GM19468 (cell line): ENCODE measurements at regions not wholly inside any gene's neighbourhood (a gene's known extent, or its start where the extent isn't known, plus 50 kb on each side); places are given as distances from the start of the nearest gene placed in this dataset.

Experiments used
- ATAC-seq: cut with Tn5 transposase; IDR thresholded peaks from one replicate; pipeline ENCODE4 v1.9.1; 2021; ENCODE audit warnings: mild to moderate bottlenecking, moderate library complexity, moderate number of reproducible peaks; ENCODE audit not compliant: unreplicated experiment; ENCODE audit errors: extremely low read depth

DNA sequence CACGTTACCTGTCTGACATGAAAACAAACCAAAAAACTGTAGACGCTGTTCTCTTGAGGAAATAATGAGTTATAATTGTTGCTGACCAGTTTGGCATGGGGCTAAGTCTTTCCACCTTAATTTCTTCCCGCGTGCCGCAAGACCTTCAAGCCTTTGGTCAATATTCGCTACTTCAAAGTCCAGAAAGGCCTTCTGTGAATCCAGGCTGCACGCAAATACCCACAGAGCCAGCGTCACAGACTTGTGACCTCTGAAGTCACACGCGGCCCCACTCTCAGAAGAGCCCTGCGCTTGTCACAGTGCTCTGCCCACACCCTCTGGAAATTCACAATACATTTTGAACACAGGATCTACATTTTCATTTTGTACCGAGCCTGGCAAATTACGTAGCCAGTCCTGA lies 275.2 kb downstream of the SHQ1 start:
- ATAC-seq = no peak

DNA sequence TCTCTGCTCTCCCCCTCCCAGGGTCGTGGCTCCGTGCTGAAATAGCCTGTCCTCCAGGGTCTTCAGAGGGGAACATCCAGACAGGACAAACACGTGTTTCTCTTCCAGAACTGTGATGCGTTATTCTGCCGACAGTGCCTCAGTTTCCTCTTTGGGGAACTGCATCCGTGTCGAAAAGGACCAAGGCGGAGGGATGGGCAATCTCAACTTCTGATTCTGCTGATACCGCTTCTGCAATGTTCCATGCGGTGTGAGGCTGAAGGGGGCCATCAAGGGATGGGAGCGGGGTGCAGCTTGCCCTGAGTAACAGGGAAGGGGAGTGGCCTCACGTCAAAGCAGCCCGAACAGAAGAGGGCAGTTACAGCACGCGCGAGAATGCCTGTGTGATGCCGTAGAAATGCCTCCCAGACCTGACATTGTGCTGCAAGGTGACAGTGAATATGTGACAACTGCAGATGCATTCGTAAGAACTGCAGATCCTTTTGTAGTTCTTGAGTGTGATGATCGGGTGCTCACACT lies 275.7 kb downstream of the SHQ1 start:
- ATAC-seq = no peak

DNA sequence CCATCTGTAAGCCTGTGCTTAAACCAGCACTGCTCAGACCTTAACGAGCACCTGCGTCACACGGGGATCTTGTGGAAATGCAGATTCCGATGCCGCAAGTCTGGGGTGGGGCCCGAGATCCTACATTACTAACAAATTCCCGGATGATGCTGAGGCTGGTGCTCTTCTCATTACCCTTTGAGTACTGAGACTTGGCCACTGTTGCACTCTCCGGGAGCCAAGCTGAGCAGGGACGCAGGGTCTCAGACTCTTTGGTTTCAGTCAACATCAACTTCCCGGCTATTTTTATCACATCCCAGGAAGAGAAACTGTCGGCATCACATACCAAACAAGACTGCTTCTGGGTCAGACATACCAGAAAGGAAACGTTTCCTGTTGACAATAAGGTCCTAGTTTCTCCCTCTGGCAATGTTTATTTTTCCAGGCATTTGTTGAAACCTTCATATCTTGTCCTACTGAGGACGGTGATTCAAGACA lies 276.6 kb downstream of the SHQ1 start:
- no peak for ATAC-seq

DNA sequence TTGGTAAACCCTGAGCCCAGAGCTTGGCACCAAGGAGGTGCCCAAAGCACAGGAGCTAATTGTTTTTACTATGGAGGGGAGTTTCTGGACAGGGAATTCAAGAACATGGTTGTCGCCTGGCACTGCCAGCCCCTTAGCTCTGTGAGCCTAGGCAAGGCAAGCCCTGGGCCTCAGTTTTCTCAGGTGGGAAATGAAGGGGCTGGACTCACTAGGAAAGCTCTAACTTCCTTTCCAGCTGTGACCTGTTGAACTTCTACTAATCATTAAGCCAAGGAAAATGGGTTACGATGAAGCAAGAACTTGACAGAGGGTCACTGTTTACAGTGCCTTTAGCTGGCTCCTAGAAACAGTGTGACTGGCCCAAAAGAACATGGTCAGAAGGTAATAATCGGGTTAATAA lies 277.2 kb downstream of the SHQ1 start:
- no peak for ATAC-seq

DNA sequence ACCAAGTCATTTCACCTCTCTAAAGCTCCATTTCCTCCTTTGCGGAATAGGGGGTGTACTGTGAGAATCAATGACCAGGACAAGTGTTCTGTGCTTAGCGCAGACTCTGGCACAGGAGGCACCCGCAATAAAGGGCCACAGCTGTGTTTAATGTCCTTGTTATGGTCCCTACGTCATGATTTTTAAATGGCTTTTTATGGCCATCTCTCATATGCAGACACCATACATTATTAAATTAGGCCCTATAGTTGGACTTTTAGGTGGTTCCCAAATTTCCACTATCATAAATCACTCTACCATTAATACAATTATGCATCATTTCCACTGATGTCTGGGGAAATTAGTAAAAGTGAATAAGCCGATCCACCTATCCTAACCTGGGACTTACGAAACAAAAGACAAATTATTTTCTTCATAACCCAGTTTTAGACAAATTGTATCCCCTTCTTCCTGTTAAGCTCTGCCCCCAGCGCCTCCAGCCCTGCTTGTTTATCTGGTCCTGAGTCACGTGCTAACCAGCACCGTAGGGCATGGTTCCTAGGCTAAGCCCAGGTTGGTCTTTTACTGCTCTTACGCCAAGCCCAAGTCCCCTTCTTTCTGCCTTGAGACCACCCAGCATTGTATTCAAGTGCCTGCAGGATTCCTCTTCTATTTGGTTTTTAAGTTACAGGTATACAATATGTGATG lies 278.3 kb downstream of the SHQ1 start:
- ATAC-seq = no peak

DNA sequence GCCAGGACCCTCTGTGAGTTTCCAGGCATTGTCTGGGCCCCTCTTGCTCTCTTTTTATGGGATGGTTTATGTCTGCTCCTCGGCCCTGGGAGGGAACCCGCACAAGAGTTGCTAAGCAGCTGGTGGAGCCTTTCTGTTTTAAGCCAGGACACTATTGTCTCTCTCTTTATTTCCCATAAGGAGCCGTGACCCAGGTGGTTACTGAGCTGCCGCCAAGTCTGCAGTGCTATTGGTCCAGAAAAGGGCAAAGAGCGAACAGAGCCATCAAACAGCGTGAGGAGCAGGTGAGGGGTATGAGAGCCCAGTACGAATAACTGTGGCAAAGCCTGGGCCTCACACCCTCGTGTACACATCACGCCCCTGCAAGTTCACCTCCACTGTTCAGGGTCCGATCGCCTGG lies 280.2 kb downstream of the SHQ1 start:
- ATAC-seq = no peak

DNA sequence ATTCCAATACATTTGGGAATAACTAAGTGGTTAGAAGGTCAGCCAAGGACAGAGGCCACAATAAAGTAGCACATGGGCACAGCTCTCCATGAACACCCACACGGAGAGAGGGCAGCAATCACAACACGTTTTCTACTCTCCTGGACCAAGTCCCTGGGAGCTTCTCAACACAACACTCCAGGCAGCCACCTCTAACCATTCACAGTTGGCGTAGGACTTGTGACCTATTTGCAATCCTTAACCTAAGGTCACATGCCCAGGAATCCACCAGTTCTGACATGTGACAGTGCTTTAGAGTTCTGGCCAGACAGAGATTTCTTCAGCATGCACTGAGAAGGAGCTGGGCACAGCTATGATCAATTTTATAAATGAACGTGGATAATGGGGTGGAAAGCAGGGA lies 280.8 kb downstream of the SHQ1 start:
- ATAC-seq = no peak

DNA sequence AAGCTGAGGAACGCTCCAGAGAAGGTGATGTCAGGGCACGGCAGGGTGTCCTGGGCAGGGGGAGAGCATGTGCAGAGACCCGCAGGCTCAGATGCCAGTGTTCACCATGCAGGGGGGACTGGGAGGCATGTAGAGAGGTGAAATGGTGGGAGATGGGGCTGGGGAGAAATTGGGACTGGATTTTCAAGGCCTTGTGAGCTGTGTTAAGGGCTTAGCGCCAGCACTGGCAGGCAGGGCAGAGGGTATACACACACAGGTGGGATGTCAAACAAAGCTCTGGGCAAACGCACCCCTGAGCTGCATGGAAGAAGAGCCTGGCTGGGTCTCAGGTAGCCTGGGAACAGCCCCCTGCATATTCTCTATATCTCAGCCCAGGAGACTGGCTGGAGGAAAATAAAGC lies 282.7 kb downstream of the SHQ1 start:
- no peak for ATAC-seq

DNA sequence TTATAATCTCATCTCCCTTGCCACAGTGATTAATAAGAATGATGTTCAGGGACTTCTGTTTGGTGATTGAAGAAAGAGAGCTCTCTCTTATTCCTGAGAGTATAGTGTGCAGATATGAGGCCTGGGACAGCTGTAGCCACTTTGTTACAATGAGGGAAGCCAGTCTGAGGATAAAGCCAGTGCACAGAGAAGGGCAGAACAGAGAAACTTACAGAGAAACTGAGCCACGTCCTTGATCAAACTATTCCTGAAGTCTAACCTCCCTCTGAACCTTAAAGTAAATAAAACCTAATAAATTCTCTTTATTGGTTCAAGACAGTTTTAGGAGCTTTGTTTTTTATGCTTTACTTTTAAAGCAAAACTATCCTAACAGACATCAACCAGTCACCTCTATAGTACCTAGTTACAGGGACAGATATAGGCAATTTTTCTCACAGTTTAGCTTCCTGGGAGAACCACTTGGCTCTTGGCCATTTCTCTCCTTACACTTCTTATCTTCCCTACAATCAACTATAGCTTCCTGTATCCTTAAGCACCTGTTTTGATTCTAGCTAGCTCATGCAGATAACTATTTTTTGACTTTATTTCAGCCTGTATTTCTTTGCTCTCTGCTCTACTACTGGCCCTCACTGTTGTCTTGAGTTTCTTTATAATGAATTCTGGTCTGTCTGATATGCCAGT lies 284.4 kb downstream of the SHQ1 start:
- no peak for ATAC-seq

DNA sequence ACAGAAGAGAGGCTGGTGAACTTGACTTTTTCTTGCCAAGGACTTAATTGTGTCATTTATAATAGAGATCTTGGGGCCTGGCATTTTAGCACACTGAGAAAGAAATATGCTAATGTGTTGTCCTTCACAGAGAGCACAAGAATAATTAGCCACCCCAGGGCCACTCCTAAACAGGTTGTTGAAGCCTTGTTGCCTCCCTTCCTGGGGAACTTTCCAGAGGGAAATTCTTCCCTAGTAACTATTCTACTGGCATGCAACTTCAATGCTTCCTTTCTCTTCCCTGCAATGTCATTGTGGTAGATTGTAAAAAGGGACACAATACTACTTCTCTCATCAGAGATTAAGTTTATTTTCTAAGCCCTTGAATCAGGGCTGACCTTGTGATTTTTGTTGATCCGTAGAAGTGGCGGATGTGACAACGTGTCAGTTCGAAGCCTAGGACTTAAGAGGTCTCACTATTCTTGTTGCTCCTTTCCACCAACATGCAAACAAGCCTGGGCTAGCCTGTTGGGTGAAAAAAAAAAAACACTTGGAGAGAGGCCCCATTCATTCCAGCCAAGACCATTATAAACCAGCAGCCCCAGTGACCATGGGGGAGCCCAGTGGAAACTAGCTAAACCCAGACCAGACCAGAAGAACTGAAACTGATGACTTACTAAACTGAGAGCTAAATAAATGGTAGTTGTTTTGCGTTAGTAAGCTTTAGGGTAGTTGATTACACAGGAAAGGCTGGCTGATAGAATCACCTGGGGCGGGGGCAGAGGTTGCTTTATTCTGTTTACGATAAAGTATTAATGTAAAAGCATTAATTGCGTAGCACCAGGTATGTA lies 287.2 kb downstream of the SHQ1 start:
- ATAC-seq = no peak

DNA sequence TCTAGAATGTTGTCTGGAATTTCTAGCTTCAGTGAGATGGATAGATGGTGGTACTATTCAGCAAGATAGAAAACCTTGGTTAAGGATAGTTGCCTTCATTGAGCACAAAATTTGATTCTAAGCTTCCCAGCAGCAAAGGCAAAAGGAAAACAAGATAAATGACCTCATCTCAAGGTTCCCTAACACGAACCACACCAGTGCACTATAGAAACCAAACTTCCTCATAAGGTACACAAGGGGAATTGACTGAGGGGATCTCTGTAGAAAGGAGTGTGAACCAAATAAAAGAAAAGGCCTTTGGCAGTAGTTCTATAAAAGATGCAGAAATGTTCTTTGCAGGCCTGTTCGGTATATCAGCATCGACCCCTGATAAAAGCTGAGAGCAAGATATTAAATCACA lies 288.9 kb downstream of the SHQ1 start:
- no peak for ATAC-seq

DNA sequence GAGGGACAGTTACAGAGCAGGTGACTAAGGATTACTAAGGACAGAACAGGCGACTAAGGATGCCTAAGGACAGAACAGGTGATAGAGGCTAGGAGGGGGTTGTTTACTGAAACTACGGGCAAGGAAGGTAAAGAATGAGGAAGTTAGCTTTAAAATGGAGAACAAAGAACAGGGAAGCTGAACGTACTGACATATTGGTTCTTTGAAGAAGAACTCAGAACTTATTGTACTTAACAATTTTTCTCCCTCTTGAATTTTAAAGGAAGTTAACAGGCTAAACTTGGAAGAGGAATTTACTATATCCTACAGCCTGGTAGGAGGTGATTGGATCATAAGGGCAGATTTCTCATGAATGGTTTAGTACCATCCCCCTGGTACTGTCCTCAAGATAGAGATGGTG lies 290.2 kb downstream of the SHQ1 start:
- ATAC-seq = no peak

DNA sequence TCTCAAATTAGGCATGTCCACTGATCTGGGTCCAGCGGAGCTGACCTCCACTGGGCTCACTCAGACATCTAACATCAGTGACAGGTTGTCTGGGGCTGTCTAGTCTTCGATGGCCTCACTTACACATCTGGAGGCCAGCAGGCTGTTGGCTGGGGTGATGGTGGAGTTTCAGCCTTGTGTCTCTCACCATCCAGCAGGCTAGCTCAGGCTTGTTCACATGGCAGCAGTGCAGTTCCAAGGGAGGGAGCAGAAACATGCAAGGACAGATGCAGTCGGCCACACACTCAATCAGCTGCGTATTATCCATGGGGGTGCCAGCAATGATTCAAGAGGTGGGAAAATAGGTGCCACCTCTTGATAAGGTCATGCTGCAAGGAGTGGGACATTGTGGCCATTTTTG lies 292.5 kb downstream of the SHQ1 start:
- no peak for ATAC-seq

DNA sequence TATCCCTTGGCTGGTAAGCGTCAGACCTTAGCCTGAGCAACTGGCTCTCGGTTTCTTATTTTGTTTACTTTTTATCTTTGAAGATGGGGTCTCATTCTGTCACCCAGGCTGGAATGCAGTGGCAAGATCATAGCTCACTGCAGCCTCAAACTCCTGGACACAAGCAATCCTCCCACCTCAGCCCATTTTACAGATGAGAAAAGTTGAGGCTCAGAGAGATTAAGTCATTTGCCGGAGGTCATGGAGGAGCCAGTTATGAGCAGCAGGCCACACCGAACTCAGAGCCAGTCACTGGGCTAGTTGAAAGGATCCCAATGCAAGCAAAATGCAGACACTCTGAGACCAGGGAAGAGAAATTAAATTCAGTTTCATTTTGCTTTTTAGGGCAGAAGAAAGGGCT lies 293.6 kb downstream of the SHQ1 start:
- ATAC-seq = no peak

DNA sequence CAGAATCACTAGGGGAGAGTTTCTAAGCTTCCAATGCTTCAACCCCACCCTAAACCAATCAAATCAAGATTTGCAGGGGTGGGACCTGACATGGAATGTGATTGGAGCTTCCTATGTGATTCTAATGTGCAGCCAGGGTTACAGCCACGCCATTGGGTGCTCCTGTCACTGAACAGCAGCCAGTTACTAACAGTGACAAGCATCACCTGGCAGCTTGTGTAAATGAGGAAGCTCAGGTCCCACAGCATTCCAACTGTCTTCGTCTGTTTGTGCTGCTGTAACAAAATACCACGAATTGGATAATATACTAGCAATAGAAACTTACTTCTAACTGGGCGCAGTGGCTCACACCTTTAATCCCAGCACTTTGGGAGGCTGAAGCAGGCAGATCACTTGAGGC lies 294.9 kb downstream of the SHQ1 start:
- no peak for ATAC-seq

DNA sequence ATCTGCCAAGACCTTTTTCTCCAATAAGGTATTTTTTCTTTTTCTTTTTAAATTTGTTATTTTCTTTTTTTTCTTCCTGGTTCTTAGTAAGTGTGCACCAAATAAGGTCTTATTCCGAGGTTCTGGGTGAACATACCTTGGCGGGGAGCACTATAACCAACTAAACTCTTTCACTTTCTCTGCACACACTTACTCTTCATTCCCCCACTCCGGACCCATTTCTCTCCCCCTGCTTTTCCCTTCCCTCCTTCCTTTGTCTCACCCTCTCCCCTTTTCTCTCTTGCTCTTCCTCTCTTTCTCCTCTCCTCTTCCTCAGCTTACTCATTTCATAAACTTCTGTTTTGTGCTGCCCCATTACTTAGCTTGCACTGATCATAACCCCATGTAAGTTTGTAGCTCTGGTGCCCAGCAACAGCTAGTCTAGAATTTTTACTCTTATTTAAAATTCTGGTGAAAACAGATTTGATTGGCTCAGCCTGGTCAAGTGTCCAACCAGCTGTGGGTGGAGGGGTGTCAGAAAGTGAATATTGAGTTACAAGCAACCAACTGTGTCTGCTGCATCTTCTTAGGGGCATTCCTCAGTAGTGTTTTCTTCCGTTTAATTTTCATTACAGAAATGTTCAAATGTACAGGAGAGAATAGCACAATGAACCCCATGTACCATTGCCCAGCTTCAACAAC lies 297.5 kb downstream of the SHQ1 start:
- no peak for ATAC-seq

DNA sequence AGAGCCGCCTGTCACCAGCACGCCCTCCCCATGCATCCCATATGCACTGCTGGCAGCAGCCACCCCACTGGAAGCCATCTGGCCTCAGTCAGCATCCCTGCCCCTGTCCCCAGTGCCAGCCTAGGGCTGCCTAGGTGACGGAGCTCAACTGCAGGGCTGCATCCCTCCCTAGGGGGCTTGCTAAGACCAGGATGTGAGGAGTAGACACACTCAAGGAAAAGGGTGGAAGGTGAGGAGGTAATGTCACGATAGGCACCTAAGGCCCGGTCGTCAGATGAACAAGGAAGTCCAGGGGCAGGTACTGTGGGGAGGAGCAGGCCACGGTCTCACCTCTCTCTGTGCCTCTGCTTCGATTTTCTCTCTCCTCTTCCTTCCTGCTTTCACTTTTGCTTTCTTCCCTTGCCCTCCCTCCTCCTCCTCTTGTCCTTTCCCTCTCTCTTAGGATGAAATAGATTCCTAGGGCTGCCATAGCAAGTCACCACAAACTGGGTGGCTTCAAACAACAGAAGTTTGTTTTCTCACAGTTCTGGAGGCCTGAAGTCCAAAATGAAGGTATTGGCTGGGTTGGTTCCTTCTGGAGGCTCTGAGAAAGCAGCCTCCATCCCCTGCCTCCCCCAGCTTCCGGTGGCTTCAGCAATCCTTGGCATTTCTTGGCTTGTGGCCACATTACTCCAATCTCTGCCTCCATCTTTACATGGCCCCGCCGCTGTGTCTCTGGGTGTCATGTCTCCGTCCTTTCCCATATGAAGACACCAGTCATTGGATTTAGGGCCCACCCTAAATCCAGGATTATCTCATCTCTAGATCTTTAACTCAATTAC lies 298.3 kb downstream of the SHQ1 start:
- ATAC-seq = no peak

DNA sequence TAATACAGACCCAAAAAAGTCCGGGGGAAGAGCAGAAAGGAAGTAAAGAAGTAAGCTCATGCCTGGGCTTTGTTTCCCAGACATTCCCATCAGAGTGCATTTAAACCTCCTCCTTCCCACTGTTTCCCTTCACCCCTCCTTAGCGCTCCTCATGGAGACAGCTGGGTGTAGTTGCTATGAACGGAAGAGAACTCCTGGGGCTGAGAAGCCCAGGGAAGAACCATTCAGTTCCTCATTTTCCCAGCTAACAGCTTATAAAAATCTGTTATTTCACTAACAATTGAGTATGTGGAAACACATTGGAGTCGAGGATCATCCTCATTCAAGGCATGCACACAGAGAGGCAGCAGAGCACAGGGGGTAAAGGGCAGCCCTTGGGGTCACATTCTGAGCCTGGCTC lies 299.3 kb downstream of the SHQ1 start:
- ATAC-seq = no peak

DNA sequence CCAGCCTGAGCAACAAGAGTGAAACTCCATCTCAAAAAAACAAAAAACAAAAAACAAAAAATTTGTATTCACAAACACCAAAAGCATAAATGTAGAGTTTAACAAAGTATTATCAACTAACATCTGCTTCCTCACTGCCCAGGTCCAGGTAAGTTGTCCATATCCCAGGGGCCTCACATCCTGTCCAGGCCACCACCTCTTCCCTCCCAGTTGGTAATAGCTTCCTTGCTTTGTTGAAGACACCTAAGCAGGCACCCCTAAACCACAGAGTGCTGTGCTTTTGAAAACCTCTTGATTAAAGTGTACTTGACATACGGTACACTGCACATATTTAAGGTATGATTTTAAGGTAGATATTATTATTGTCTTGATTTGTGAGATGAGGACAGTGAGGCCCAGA lies 299.8 kb downstream of the SHQ1 start:
- no peak for ATAC-seq

DNA sequence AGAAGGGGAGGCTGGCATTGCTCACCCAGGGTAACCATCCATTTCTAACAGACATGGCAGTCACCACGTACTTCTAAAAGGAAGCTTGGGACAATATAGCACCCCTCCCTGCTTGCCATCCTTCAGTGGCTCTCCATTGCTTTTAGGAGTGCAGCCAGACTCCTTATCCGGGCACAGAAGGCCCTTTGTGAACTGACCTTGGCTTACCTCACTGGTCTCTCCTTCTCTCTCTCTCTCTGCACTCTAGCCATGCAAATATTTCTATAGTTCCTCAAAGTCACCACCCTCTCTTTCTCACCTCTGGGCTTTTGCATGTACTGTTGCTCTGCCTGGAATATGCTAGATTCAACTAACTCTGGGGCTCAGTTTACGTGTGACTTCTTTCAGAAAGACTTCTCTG lies 301.1 kb downstream of the SHQ1 start:
- ATAC-seq = no peak
